GM12878 (cell line): ENCODE measurements at regions not wholly inside any gene's neighbourhood (a gene's known extent, or its start where the extent isn't known, plus 50 kb on each side); places are given as distances from the start of the nearest gene placed in this dataset.

ENCODE experiments used
- ATAC-seq: fragments of 200-7000 bp; cut with Tn5 transposase; 3 replicates; pipeline ENCODE4 v1.9.1; 2020; ENCODE audit warnings: mild to moderate bottlenecking, moderate library complexity
- BruUV-seq: library from RNA; stranded (reverse); fragments of 400-500 nt; replicated peaks from 2 replicates; lab custom pipeline; 2021; lab: Mats Ljungman, UMichigan
- CTCF ChIA-PET: fragments of 300-600 bp; sonication (Branson Sonifier 250); formaldehyde crosslinking; extraction: SDS; loops from one replicate; lab custom pipeline; 2021; ENCODE audit warnings: inconsistent platforms; lab: Yijun Ruan, JAX
- POLR2A ChIA-PET: fragments of 350-600 bp; formaldehyde crosslinking; extraction: SDS; loops from one replicate; lab custom pipeline; 2021; ENCODE audit warnings: inconsistent platforms; lab: Charles Lee
- RAD21 ChIA-PET: fragments of 300-600 bp; sonication (Branson Sonifier 250); formaldehyde crosslinking; loops from one replicate; lab custom pipeline; 2023; ENCODE audit warnings: antibody characterized with exemption; ENCODE audit not compliant: unreplicated experiment; lab: Charles Lee
- SMC1A ChIA-PET: fragments of 300-600 bp; sonication (Branson Sonifier 250); formaldehyde crosslinking; loops from one replicate; lab custom pipeline; 2023; ENCODE audit not compliant: unreplicated experiment, uncharacterized antibody; lab: Charles Lee
- DNase-seq: peaks from one replicate; pipeline ENCODE4 v3.0.0-alpha.2; 2011; ENCODE audit warnings: low read depth, low spot score
- FAIRE-seq: peaks from 3 replicates; lab custom pipeline; 2011; peaks lifted over from hg19 to GRCh38; lab: Jason Lieb, UNC
- H2AFZ ChIP-seq: 2 replicates; pipeline ENCODE4 v1.6.0; 2011; ENCODE audit warnings: low read depth, low read length, control low read depth; ENCODE audit not compliant: control insufficient read depth
- H3K27ac ChIP-seq: 2 replicates; pipeline ENCODE4 v1.5.1; 2011; ENCODE audit warnings: control low read depth; ENCODE audit not compliant: control insufficient read depth, insufficient read depth
- H3K27me3 ChIP-seq, 2 experiments: replicated peaks in 1 of 2; 2 replicates each; pipeline versions ENCODE4 v1.6.0 to v1.6.1; 2011; ENCODE audit warnings: low read length in 1 of 2; ENCODE audit not compliant: control insufficient read depth in 2 of 2, insufficient read depth in 2 of 2
- H3K36me3 ChIP-seq, 2 experiments: 2 replicates each; pipeline ENCODE4 v1.5.1; 2011; ENCODE audit warnings: low read length in 1 of 2; ENCODE audit not compliant: control insufficient read depth in 2 of 2, insufficient read depth in 2 of 2
- H3K4me1 ChIP-seq: 2 replicates; pipeline ENCODE4 v1.6.1; 2011; ENCODE audit warnings: mild to moderate bottlenecking, low read length, moderate library complexity, mixed read lengths; ENCODE audit not compliant: control insufficient read depth, insufficient read depth
- H3K4me2 ChIP-seq: 2 replicates; pipeline ENCODE4 v1.6.0; 2011; ENCODE audit warnings: control low read depth; ENCODE audit not compliant: control insufficient read depth, insufficient read depth
- H3K4me3 ChIP-seq: fragments of 200-600 bp; sonication (generic); 2 replicates; pipeline ENCODE4 v1.5.1; 2016
- H3K79me2 ChIP-seq: 2 replicates; pipeline ENCODE4 v1.6.0; 2011; ENCODE audit warnings: low read length; ENCODE audit not compliant: control insufficient read depth, insufficient read depth
- H3K9ac ChIP-seq: 2 replicates; pipeline ENCODE4 v1.8.0; 2011; ENCODE audit warnings: low read length, control low read depth, mixed read lengths; ENCODE audit not compliant: control insufficient read depth, insufficient read depth
- H3K9me3 ChIP-seq: replicated peaks from 3 replicates; pipeline ENCODE4 v1.5.1; 2011; ENCODE audit warnings: mild to moderate bottlenecking, low read length; ENCODE audit not compliant: control insufficient read depth, insufficient read depth
- H4K20me1 ChIP-seq: 2 replicates; pipeline ENCODE4 v1.6.0; 2011; ENCODE audit not compliant: control insufficient read depth, insufficient read depth
- HDAC2 ChIP-seq: fragments of 200-600 bp; sonication (generic); IDR thresholded peaks from 2 replicates; pipeline ENCODE4 v1.6.1; 2017
- KDM1A ChIP-seq: fragments of 200-600 bp; sonication (generic); IDR thresholded peaks from 2 replicates; pipeline ENCODE4 v1.6.1; 2016; ENCODE audit warnings: borderline replicate concordance
- TAF1 ChIP-seq: IDR thresholded peaks from 2 replicates; pipeline ENCODE4 v1.6.1; 2011; ENCODE audit warnings: mild to moderate bottlenecking, low read depth, low read length, borderline replicate concordance
- ZBTB4 ChIP-seq: fragments of 450-650 bp; formaldehyde crosslinking; IDR thresholded peaks from 2 replicates; pipeline ENCODE4 v1.4.0; 2022; ENCODE audit warnings: mild to moderate bottlenecking, moderate library complexity
- WGBS: methylation state at CpG from one replicate; pipeline ENCODE4 v1.1.6; 2016; ENCODE audit warnings: low lambda C conversion rate; ENCODE audit not compliant: insufficient replicate concordance, insufficient coverage; ENCODE audit errors: missing lambda C conversion rate; 5-methylcytosine and 5-hydroxymethylcytosine counted together
- in situ Hi-C: fragments of 300-500 bp; cut with MboI; formaldehyde crosslinking; loops from 9 replicates; pipeline ENCODE4 v1.14.3; 2018; ENCODE audit warnings: mixed read lengths
- intact Hi-C: fragments of 100-400 bp; cut with micrococcal nuclease; formaldehyde crosslinking; loops from one replicate; pipeline ENCODE4 v1.14.2; 2022; ENCODE audit not compliant: unreplicated experiment

- POLR2A ChIA-PET = no interaction called here
- intact Hi-C loops (loop anchor here (5.0 kb wide), 1 partner anchor 51 kb away; no protein-coding TSS in a partner anchor), in situ Hi-C loops (no loop called here)
- H3K4me2 ChIP-seq = no peak overlapping the region
- DNase-seq = no peak
- H3K4me1 ChIP-seq = no peaks in the 10 kb centered on the region
- H3K27me3 ChIP-seq = 0 out of 4 replicates have a peak, but pooled peaks cover 0 to 1% of the 10 kb centered on the region in 2 experiments
- FAIRE-seq = no peak
- 35% methylated on average over 1 of the region's 1 CpG for WGBS
- H3K4me3 ChIP-seq = no peak overlapping the region
- H3K9ac ChIP-seq = no peak overlapping the region
- SMC1A ChIA-PET = interaction anchor here (1.4 kb wide), 1 partner anchor 10 kb away, joined by 3 read pairs; no protein-coding TSS in a partner anchor
- ATAC-seq = no peak
- H4K20me1 ChIP-seq = no peaks in the 10 kb centered on the region
- no TSS peak for BruUV-seq
- CTCF ChIA-PET = no interaction called here
- TF ChIP-seq TAF1 (no peak), HDAC2 (no peak), KDM1A (no peak), ZBTB4 (CRISPR knock-in tag) (no peak)
- H2AFZ ChIP-seq = no peak overlapping the region
- H3K27ac ChIP-seq = no peak overlapping the region
- H3K36me3 ChIP-seq = no peaks in the 10 kb centered on the region
- no peaks in the 10 kb centered on the region for H3K79me2 ChIP-seq
- H3K9me3 ChIP-seq = no peaks in the 10 kb centered on the region
- RAD21 ChIA-PET = no interaction called here
These were observed 125.2 kb upstream of the F3 start for GRCh38 chr1:94666797-94667196.
